OCI-LY7 (cell line): ENCODE measurements at regions not wholly inside any gene's neighbourhood (a gene's known extent, or its start where the extent isn't known, plus 50 kb on each side); places are given as distances from the start of the nearest gene placed in this dataset.

Experiments
- BruUV-seq: library from RNA; stranded (reverse); fragments of 400-500 nt; replicated peaks from 2 replicates; lab custom pipeline; 2021; lab: Mats Ljungman, UMichigan
- CTCF ChIA-PET: fragments of 300-600 bp; sonication (Branson Sonifier 250); formaldehyde crosslinking; loops from one replicate; lab custom pipeline; 2022; ENCODE audit warnings: antibody characterized with exemption; ENCODE audit not compliant: unreplicated experiment; lab: Charles Lee
- POLR2A ChIA-PET: fragments of 300-600 bp; sonication (Branson Sonifier 250); formaldehyde crosslinking; loops from one replicate; lab custom pipeline; 2022; ENCODE audit warnings: antibody characterized with exemption; lab: Charles Lee
- DNase-seq: peaks from one replicate; pipeline ENCODE4 v3.0.0-alpha.2; 2015; ENCODE audit warnings: low spot score
- H2AFZ ChIP-seq: fragments of 200-600 bp; sonication (generic), shearing (Covaris generic); 2 replicates; pipeline ENCODE4 v1.6.1; 2014; ENCODE audit warnings: mild to moderate bottlenecking, antibody characterized with exemption, low read length, moderate library complexity
- H3K27ac ChIP-seq: fragments of 200-600 bp; sonication (generic); 2 replicates; pipeline ENCODE4 v1.5.1; 2014; ENCODE audit warnings: mixed run types, low read depth, mild to moderate bottlenecking, moderate library complexity, low read length, inconsistent platforms; ENCODE audit not compliant: poor library complexity, severe bottlenecking
- H3K36me3 ChIP-seq: fragments of 200-600 bp; sonication (generic); 2 replicates; pipeline ENCODE4 v1.6.1; 2014; ENCODE audit warnings: mild to moderate bottlenecking, antibody characterized with exemption, low read length, moderate library complexity, mixed read lengths; ENCODE audit not compliant: insufficient read depth
- H3K4me1 ChIP-seq: fragments of 200-600 bp; sonication (generic); 2 replicates; pipeline ENCODE4 v1.5.1; 2014; ENCODE audit warnings: mild to moderate bottlenecking, low read length; ENCODE audit not compliant: insufficient read depth, poor library complexity, severe bottlenecking
- H3K4me2 ChIP-seq: fragments of 200-600 bp; sonication (generic); 2 replicates; pipeline ENCODE4 v1.6.1; 2014; ENCODE audit warnings: mild to moderate bottlenecking, low read length
- H3K4me3 ChIP-seq: fragments of 200-600 bp; sonication (generic); 2 replicates; pipeline ENCODE4 v1.5.1; 2014; ENCODE audit warnings: mild to moderate bottlenecking, low read depth, low read length; ENCODE audit not compliant: poor library complexity, severe bottlenecking
- H3K79me2 ChIP-seq: fragments of 200-600 bp; sonication (generic); 2 replicates; pipeline ENCODE4 v1.6.1; 2016; ENCODE audit warnings: low read depth, mild to moderate bottlenecking, low read length, moderate library complexity, mixed read lengths; ENCODE audit not compliant: insufficient read depth
- H3K9me2 ChIP-seq: fragments of 200-600 bp; sonication (generic); 2 replicates; pipeline ENCODE4 v1.6.1; 2016; ENCODE audit warnings: mild to moderate bottlenecking, low read length, mixed read lengths; ENCODE audit not compliant: insufficient read depth
- H3K9me3 ChIP-seq: fragments of 200-600 bp; sonication (generic); 2 replicates; pipeline ENCODE4 v1.6.1; 2014; ENCODE audit warnings: mild to moderate bottlenecking, mixed run types, low read length, mixed read lengths
- H4K20me1 ChIP-seq: fragments of 200-600 bp; sonication (generic); 2 replicates; pipeline ENCODE4 v1.6.1; 2014; ENCODE audit warnings: mild to moderate bottlenecking, antibody characterized with exemption, low read length, moderate library complexity, mixed read lengths; ENCODE audit not compliant: insufficient read depth
- EZH2phosphoT487 ChIP-seq: fragments of 200-600 bp; sonication (generic); IDR thresholded peaks from 2 replicates; pipeline ENCODE4 v1.6.1; 2018; ENCODE audit warnings: low read depth, borderline replicate concordance, mild to moderate bottlenecking, mixed run types, antibody characterized with exemption, low read length, moderate library complexity, mixed read lengths
- intact Hi-C: fragments of 100-400 bp; cut with micrococcal nuclease; formaldehyde crosslinking; loops from one replicate; pipeline ENCODE4 v1.10.0; 2022; ENCODE audit not compliant: unreplicated experiment
- TF ChIP-seq, protein P1 (sequence below): fragments of 200-600 bp; sonication (generic); conservative IDR thresholded peaks from 2 replicates; pipeline ENCODE4 v1.5.1; 2014; ENCODE audit warnings: mild to moderate bottlenecking, antibody characterized with exemption, low read length, moderate library complexity, mixed read lengths

GRCh38 chr10:58903071-58903470 lies 273.4 kb upstream of the PHYHIPL start:
- no peaks in the 10 kb centered on the region for H3K36me3 ChIP-seq
- H3K4me1 ChIP-seq = no peaks in the 10 kb centered on the region
- CTCF ChIA-PET = no interaction called here
- no peak overlapping the region for H3K4me3 ChIP-seq
- intact Hi-C loops = no loop called here
- H3K27ac ChIP-seq = no peak overlapping the region
- TF ChIP-seq, protein P1, sequence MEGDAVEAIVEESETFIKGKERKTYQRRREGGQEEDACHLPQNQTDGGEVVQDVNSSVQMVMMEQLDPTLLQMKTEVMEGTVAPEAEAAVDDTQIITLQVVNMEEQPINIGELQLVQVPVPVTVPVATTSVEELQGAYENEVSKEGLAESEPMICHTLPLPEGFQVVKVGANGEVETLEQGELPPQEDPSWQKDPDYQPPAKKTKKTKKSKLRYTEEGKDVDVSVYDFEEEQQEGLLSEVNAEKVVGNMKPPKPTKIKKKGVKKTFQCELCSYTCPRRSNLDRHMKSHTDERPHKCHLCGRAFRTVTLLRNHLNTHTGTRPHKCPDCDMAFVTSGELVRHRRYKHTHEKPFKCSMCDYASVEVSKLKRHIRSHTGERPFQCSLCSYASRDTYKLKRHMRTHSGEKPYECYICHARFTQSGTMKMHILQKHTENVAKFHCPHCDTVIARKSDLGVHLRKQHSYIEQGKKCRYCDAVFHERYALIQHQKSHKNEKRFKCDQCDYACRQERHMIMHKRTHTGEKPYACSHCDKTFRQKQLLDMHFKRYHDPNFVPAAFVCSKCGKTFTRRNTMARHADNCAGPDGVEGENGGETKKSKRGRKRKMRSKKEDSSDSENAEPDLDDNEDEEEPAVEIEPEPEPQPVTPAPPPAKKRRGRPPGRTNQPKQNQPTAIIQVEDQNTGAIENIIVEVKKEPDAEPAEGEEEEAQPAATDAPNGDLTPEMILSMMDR = no peak
- TF ChIP-seq EZH2phosphoT487 = no peak
- H4K20me1 ChIP-seq = no peaks in the 10 kb centered on the region
- no peak overlapping the region for H3K4me2 ChIP-seq
- H3K9me3 ChIP-seq = no peaks in the 10 kb centered on the region
- BruUV-seq = no TSS peak
- no peak for DNase-seq
- H3K79me2 ChIP-seq = no peaks in the 10 kb centered on the region
- H2AFZ ChIP-seq = no peak overlapping the region
- H3K9me2 ChIP-seq = no peaks in the 10 kb centered on the region
- POLR2A ChIA-PET = no interaction called here

DNA sequence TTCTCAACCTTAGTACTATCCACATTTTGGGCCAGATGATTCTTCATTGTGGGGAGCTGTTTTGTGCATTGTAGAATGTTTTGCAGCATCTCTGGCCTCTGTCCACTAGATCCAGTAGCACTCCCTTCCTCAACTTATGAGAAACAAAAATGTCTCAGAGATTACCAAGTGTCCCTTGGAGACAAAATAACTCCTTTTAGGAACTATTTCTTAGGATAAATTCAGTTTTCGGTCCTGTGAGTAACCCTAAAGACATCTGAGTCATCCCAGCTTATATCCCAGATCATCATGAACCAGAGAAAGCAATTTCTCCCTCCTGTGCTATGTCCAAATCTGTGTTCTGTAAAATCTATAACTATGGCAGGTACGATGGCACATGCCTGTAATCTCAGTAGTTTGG lies 266.6 kb upstream of the PHYHIPL start:
- H3K79me2 ChIP-seq = no peaks in the 10 kb centered on the region
- TF ChIP-seq EZH2phosphoT487 = no peak
- TF ChIP-seq, protein P1 = no peak
- H3K4me2 ChIP-seq = no peak overlapping the region
- H4K20me1 ChIP-seq = no peaks in the 10 kb centered on the region
- ChIA-PET CTCF (no interaction called here), POLR2A (no interaction called here)
- H3K4me3 ChIP-seq = no peak overlapping the region
- no peaks in the 10 kb centered on the region for H3K36me3 ChIP-seq
- H2AFZ ChIP-seq = no peak overlapping the region
- H3K9me3 ChIP-seq = no peaks in the 10 kb centered on the region
- no TSS peak for BruUV-seq
- DNase-seq = no peak
- H3K9me2 ChIP-seq = no peaks in the 10 kb centered on the region
- no peaks in the 10 kb centered on the region for H3K4me1 ChIP-seq
- intact Hi-C loops = no loop called here
- H3K27ac ChIP-seq = no peak overlapping the region

DNA sequence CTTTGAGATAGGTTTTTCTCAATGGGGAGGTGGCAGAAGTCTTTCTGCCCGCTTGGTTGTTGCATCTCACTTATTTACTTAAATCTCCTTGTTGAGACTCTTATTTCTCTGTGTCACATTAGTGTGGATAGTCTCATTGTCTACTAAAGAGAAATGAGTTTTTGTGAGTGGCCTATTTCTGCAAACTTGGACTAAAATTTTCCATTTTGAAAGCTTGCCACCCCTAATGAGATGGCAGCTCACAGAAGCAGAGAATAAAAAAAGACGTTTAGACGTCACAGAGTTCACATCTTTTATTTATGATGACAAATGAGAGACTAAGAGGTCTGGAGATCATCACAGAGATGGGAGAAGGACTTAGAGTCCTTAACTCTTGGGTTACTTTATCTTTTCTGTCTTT lies 262.7 kb upstream of the PHYHIPL start:
- H3K9me2 ChIP-seq = no peaks in the 10 kb centered on the region
- H3K36me3 ChIP-seq = no peaks in the 10 kb centered on the region
- H2AFZ ChIP-seq = no peak overlapping the region
- no peaks in the 10 kb centered on the region for H3K79me2 ChIP-seq
- no peaks in the 10 kb centered on the region for H3K4me1 ChIP-seq
- no peak for DNase-seq
- no peak overlapping the region for H3K4me2 ChIP-seq
- intact Hi-C loops = no loop called here
- TF ChIP-seq EZH2phosphoT487 = no peak
- TF ChIP-seq, protein P1 = no peak
- H3K9me3 ChIP-seq = no peaks in the 10 kb centered on the region
- no peaks in the 10 kb centered on the region for H4K20me1 ChIP-seq
- no TSS peak for BruUV-seq
- POLR2A ChIA-PET = interaction anchor here (0.6 kb wide), 1 partner anchor 1115 kb away, joined by 4 read pairs; no protein-coding TSS in a partner anchor
- CTCF ChIA-PET = no interaction called here
- no peak overlapping the region for H3K4me3 ChIP-seq
- no peak overlapping the region for H3K27ac ChIP-seq
